A549 (cell line): ENCODE measurements at regions not wholly inside any gene's neighbourhood (a gene's known extent, or its start where the extent isn't known, plus 50 kb on each side); places are given as distances from the start of the nearest gene placed in this dataset.

Source experiments
- ATAC-seq, 2 experiments: fragments of 200-7000 bp in 1 of 2; fragments of >200 bp in 1 of 2; cut with Nextera tagmentation in 1 of 2; cut with Tn5 transposase in 1 of 2; 3 replicates each; pipeline versions ENCODE4 v1.8.0 to v1.9.1; 2018 to 2020; ENCODE audit warnings: mild to moderate bottlenecking in 1 of 2, moderate library complexity in 1 of 2
- CTCF ChIA-PET: fragments of 300-600 bp; sonication (Branson Sonifier 250); formaldehyde crosslinking; extraction: SDS; loops from one replicate; lab custom pipeline; 2021; ENCODE audit warnings: antibody characterized with exemption, inconsistent platforms; lab: Yijun Ruan, JAX
- POLR2A ChIA-PET: fragments of 350-600 bp; formaldehyde crosslinking; extraction: SDS; loops from one replicate; lab custom pipeline; 2021; ENCODE audit warnings: antibody characterized with exemption, inconsistent platforms; lab: Yijun Ruan, JAX
- DNase-seq, 2 experiments: peaks; one replicate each; pipeline versions ENCODE4 v3.0.0 to v3.0.0-alpha.2; 2011 to 2016; ENCODE audit warnings: low read depth in 1 of 2, low spot score in 1 of 2
- FAIRE-seq: peaks from 2 replicates; lab custom pipeline; 2011; peaks lifted over from hg19 to GRCh38; lab: Jason Lieb, UNC
- H3K27ac ChIP-seq, 2 experiments: fragments of >200 bp; sonication (Bioruptor Twin); formaldehyde crosslinking; 3 replicates each; pipeline ENCODE4 v1.5.1; 2016 to 2017
- H3K4me1 ChIP-seq: fragments of >200 bp; sonication (Bioruptor Twin); formaldehyde crosslinking; 3 replicates; pipeline ENCODE4 v1.6.1; 2016
- H3K4me2 ChIP-seq: fragments of >200 bp; sonication (Bioruptor Twin); formaldehyde crosslinking; 3 replicates; pipeline ENCODE4 v1.6.1; 2016
- H3K4me3 ChIP-seq: fragments of >200 bp; sonication (Bioruptor Twin); formaldehyde crosslinking; 3 replicates; pipeline ENCODE4 v1.5.1; 2016
- H3K9me3 ChIP-seq: fragments of >200 bp; sonication (Bioruptor Twin); formaldehyde crosslinking; 3 replicates; pipeline ENCODE4 v1.6.1; 2016
- CEBPB ChIP-seq, 2 experiments: fragments of >200 bp in 1 of 2; sonication (Bioruptor Twin) in 1 of 2; formaldehyde crosslinking in 1 of 2; IDR thresholded peaks; 2 replicates each; pipeline ENCODE4 v1.6.1; 2012 to 2016
- CTCF ChIP-seq: fragments of >200 bp; sonication (Bioruptor Twin); formaldehyde crosslinking; IDR thresholded peaks from 3 replicates; pipeline ENCODE4 v1.5.1; 2016
- EHMT2 ChIP-seq: fragments of 200-600 bp; sonication (generic); IDR thresholded peaks from 2 replicates; pipeline ENCODE4 v1.6.1; 2016; ENCODE audit warnings: antibody characterized with exemption, low read depth, mild to moderate bottlenecking, moderate library complexity
- FOXS1 ChIP-seq: fragments of 250-450 bp; sonication (Bioruptor Pico); IDR thresholded peaks from 2 replicates; pipeline ENCODE4 v1.5.0; 2020; ENCODE audit warnings: mild to moderate bottlenecking, moderate library complexity
- GATA3 ChIP-seq: IDR thresholded peaks from 2 replicates; pipeline ENCODE4 v1.6.1; 2012; ENCODE audit warnings: borderline replicate concordance
- KDM5A ChIP-seq: fragments of 200-600 bp; sonication (generic); IDR thresholded peaks from 2 replicates; pipeline ENCODE4 v1.6.1; 2016; ENCODE audit warnings: antibody characterized with exemption, mild to moderate bottlenecking
- MAFK ChIP-seq: fragments of 450-650 bp; IDR thresholded peaks from 2 replicates; pipeline ENCODE4 v1.6.1; 2014; ENCODE audit not compliant: partially characterized antibody
- NPAS2 ChIP-seq: fragments of 250-450 bp; sonication (Bioruptor Pico); IDR thresholded peaks from 2 replicates; pipeline ENCODE4 v1.8.0; 2022; ENCODE audit warnings: mild to moderate bottlenecking, moderate library complexity, borderline replicate concordance
- NR3C1 ChIP-seq: fragments of >200 bp; sonication (Bioruptor Twin); formaldehyde crosslinking; IDR thresholded peaks from 3 replicates; pipeline ENCODE4 v1.6.1; 2017
- PBX3 ChIP-seq: IDR thresholded peaks from 2 replicates; pipeline ENCODE4 v1.6.1; 2012
- PHF8 ChIP-seq: fragments of 200-600 bp; sonication (generic); IDR thresholded peaks from 2 replicates; pipeline ENCODE4 v1.6.1; 2016; ENCODE audit warnings: low read depth, mild to moderate bottlenecking, antibody characterized with exemption, moderate library complexity, borderline replicate concordance
- POLR2A ChIP-seq: IDR thresholded peaks from 2 replicates; pipeline ENCODE4 v1.6.1; 2012; ENCODE audit warnings: mild to moderate bottlenecking, low read length
- RAD21 ChIP-seq, 2 experiments: fragments of >200 bp in 1 of 2; sonication (Bioruptor Twin) in 1 of 2; formaldehyde crosslinking in 1 of 2; IDR thresholded peaks in 1 of 2; conservative IDR thresholded peaks in 1 of 2; 2 replicates in 1 of 2; 3 replicates in 1 of 2; pipeline ENCODE4 v1.6.1; 2012 to 2018; ENCODE audit warnings: inconsistent platforms in 1 of 2
- RARB ChIP-seq: fragments of 250-450 bp; sonication (Bioruptor Pico); IDR thresholded peaks from 2 replicates; pipeline ENCODE4 v1.8.0; 2021; ENCODE audit warnings: mild to moderate bottlenecking, moderate library complexity
- RCOR1 ChIP-seq: fragments of 150-350 bp; IDR thresholded peaks from 2 replicates; pipeline ENCODE4 v1.6.1; 2014; ENCODE audit warnings: antibody characterized with exemption, low read length, low read depth
- RFX5 ChIP-seq: fragments of 450-650 bp; IDR thresholded peaks from 2 replicates; pipeline ENCODE4 v1.7.1; 2014; ENCODE audit warnings: antibody characterized with exemption, mild to moderate bottlenecking, moderate library complexity
- SMC3 ChIP-seq: fragments of >200 bp; sonication (Bioruptor Twin); formaldehyde crosslinking; IDR thresholded peaks from 3 replicates; pipeline ENCODE4 v1.6.1; 2018; ENCODE audit warnings: inconsistent platforms
- ZC3H11A ChIP-seq: fragments of 450-650 bp; IDR thresholded peaks from 2 replicates; pipeline ENCODE4 v1.6.1; 2014; ENCODE audit warnings: antibody characterized with exemption, mild to moderate bottlenecking
- WGBS: methylation state at CpG from one replicate; pipeline ENCODE4 v1.1.6; 2017; ENCODE audit errors: missing lambda C conversion rate; 5-methylcytosine and 5-hydroxymethylcytosine counted together
- TF ChIP-seq, protein P1 (sequence below): fragments of 450-650 bp; IDR thresholded peaks from 2 replicates; pipeline ENCODE4 v1.6.1; 2014; ENCODE audit warnings: antibody characterized with exemption
- TF ChIP-seq, protein P2 (sequence below): fragments of 250-450 bp; sonication (Bioruptor Pico); IDR thresholded peaks from 2 replicates; pipeline ENCODE4 v1.5.0; 2020; ENCODE audit warnings: low read depth, mild to moderate bottlenecking, moderate library complexity

DNA sequence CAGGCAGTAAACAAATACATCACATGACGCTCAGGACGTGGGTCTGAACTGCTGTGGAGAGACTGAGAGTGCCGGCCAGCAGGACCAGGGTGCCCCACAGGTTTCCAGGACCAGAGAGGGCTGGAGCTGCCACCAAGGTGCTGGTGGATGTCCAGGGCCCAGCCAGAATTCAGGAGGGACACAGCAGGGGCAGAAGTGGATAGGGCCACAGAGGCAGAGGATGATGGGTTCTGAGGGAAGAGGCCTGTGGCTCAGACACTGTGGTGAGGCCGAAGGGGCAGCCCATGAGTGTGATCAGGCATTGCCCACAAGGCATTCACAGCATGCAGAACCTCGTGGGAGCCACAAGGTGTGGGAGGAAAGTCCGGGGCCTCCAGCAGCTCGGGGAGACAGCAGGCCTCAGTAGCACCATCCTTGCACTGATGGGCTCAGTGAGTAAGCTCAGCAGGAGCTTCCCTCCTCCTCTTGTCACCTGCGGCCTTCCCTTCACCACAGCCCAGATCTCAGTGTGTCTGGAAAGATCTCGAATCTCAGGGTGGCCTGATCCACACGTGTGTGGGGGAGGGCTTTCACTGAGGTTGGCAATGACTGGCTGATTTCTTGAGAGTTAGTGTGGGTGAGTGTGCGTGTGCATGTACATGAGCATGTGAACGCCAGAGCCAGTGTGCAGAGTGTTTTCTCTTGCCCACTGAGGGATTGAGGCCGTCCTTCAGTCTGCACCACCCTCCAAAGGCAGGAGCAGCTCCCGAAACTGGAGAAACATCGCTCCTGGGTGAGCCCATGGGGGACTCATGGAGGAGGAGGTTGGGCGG, 181.8 kb upstream of the RAB6C start (continued):
- TF ChIP-seq, protein P1, sequence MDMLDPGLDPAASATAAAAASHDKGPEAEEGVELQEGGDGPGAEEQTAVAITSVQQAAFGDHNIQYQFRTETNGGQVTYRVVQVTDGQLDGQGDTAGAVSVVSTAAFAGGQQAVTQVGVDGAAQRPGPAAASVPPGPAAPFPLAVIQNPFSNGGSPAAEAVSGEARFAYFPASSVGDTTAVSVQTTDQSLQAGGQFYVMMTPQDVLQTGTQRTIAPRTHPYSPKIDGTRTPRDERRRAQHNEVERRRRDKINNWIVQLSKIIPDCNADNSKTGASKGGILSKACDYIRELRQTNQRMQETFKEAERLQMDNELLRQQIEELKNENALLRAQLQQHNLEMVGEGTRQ, result no peak

- ATAC-seq, result no peak
- Histone ChIP-seq H3K4me2 (no peak overlapping the region), H3K4me3 (no peak overlapping the region), H3K9me3 (no peaks in the 10 kb centered on the region), H3K4me1 (no peaks in the 10 kb centered on the region), H3K27ac (no peak overlapping the region)
- no peak for DNase-seq
- no peak for FAIRE-seq
- WGBS, result 45% methylated on average over 9 of the region's 9 CpGs
- TF ChIP-seq RAD21 (conservative IDR thresholded peaks at IDR 0.05 in 1 of 2, IDR thresholded peaks at IDR 0.05 in 1 of 2) (no peak), MAFK (no peak), SMC3 (no peak), NPAS2 (no peak), POLR2A (no peak), NR3C1 (no peak), KDM5A (no peak), ZC3H11A (no peak), GATA3 (no peak), RCOR1 (no peak)
- ChIA-PET POLR2A (no interaction called here), CTCF (no interaction called here)
Measured at GRCh38 chr2:129798301-129798581, 181.2 kb upstream of the RAB6C start.

GRCh38 chr2:129798626-129799025, 180.8 kb upstream of the RAB6C start:
- Histone ChIP-seq H3K4me3 (no peak overlapping the region), H3K4me2 (no peak overlapping the region), H3K4me1 (no peaks in the 10 kb centered on the region), H3K9me3 (no peaks in the 10 kb centered on the region), H3K27ac (no peak overlapping the region)
- DNase-seq, result no peak
- no peak for ATAC-seq
- WGBS, result 55% methylated on average over 9 of the region's 9 CpGs
- ChIA-PET CTCF (no interaction called here), POLR2A (no interaction called here)
- FAIRE-seq, result no peak
- TF ChIP-seq CEBPB (IDR thresholded peaks at IDR 0.05) (no peak), FOXS1 (CRISPR knock-in tag) (no peak), NR3C1 (no peak), ZC3H11A (no peak), SMC3 (no peak), PBX3 (no peak), EHMT2 (no peak), RARB (no peak), PHF8 (no peak), RFX5 (no peak), MAFK (no peak), CTCF (no peak)
- TF ChIP-seq, protein P1, result no peak
- TF ChIP-seq, protein P2, sequence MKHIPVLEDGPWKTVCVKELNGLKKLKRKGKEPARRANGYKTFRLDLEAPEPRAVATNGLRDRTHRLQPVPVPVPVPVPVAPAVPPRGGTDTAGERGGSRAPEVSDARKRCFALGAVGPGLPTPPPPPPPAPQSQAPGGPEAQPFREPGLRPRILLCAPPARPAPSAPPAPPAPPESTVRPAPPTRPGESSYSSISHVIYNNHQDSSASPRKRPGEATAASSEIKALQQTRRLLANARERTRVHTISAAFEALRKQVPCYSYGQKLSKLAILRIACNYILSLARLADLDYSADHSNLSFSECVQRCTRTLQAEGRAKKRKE (CRISPR knock-in tag), result no peak
